GM19372 (cell line): ENCODE measurements at regions not wholly inside any gene's neighbourhood (a gene's known extent, or its start where the extent isn't known, plus 50 kb on each side); places are given as distances from the start of the nearest gene placed in this dataset.
"Not testable (repeated sequence)": the region's sequence is repeated elsewhere in the genome, so short reads cannot be mapped to it uniquely, and the experiment has no call there.

Experiments
- ATAC-seq: cut with Tn5 transposase; IDR thresholded peaks from one replicate; pipeline ENCODE4 v1.9.1; 2021; ENCODE audit warnings: mild to moderate bottlenecking, low read depth, moderate library complexity; ENCODE audit not compliant: unreplicated experiment

DNA sequence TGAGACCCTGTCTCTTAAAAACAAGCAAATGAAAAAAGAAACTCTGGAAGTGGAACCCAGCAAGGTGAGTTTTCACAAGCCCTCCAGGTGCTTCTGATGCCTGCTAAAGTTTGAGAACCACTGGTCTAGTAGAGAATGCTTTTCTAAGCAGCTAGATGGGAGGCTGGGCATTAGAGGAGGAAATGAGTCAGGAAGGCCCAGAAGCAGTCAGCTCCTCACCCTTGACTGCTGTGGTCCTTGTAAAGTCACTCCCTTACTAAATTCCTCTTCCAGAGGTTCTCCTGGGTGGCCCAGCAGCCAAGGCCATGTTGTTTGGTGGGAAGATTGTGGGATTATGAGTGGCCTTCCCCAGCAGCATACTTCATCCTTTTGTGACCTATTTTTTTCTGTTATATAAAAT, 52.0 kb upstream of the FYN start:
- no peak for ATAC-seq

DNA sequence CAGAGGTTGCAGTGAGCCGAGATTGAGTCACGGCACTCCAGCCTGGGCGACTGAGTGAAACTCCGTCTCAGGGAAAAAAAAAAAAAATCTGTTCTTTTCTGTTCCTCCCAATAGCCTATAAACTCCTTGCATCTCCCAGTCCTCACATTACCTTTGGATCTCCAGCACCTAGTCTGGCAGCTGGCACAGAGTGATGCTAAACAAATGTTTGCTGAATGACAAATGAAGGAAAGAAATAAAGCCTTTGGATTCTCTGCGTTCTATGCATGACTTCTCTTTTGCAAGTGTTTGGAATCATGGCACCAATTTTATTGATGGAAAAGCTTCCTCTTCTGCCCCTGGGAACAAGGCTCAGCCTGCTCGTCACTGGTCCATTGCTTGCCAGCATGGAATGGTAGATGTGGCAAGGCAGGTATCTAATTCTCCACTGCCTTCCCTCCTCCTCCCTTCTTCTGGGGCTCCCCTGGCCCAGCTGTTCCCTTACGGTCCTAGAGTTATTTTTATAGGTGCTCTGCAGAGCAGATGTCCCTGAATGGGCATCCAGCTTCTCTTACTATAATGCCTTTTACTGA, 53.6 kb upstream of the FYN start:
- no peak for ATAC-seq

DNA sequence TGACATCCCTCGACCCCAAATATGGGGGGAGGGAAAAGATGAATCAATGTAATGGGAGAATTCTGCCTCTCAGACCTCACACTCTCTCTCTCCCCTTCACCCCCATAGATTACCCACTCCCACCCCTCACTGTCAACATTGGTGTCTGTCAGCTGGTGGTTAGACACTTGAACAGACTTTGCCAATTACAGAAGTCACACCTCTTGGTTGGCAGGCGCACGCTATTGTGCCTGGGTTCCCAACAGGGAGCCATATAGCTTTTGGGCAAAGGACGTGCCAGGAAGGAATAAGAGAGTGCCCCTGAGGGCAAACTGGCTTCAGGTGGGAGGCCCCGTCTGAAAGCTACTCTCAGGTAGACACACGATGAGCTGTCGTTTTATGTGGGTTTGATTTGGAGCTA, 54.1 kb upstream of the FYN start:
- ATAC-seq, result no peak

DNA sequence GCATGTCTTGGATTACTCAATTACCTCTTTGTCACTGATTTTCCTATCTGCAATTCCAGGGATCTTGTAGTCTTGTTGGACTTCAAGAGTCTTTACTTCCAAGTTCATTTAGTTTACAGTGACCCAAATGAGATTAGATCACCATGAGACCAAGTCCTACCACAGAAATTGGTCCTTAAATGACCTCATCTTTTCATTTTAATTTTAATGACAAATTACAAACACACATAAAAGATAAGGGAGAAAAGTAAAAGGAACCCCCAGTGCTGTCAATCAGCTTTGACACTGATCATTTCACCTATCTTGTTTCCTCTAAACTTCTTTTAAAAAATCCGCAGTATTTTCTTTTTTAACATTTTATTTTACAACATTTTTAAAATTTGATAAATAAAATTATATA, 54.9 kb upstream of the FYN start:
- no peak for ATAC-seq

DNA sequence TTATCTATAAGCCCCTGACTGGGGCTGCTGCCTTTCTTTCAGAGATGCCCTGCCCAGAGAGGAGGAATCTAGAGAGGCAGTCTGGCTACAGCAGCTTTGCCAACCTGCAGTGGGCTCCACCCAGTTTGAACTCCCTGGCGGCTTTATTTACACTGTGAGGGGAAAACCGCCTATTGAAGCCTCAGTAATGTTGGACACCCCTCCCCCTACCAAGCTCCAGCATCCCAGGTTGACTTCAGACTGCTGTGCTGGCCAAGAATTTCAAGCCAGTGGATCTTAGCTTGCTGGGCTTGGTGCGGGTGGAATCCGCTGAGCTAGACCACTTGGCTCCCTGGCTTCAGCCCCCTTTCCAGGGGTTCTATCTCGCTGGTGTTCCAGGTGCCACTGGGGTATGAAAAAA, 61.4 kb upstream of the FYN start:
- ATAC-seq, result not testable (repeated sequence)

DNA sequence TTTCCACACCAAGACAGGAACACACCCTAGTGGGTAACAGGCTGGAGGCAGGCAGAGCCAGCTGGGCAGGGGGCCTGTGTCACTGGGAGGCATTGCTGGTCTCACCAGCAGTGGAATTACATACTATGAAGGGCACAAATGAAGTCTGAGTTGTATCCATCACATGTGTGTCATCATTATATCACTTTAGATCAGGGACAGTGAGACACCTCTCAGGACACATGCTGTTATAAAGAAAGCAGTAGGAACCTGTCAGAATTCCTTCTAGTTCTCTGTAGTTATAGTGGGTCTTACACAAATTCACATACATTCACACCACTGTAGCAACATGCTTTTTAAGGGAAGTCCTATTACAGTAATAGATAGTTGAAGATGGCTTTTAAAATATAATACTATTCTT, 63.5 kb upstream of the FYN start:
- ATAC-seq, result no peak

DNA sequence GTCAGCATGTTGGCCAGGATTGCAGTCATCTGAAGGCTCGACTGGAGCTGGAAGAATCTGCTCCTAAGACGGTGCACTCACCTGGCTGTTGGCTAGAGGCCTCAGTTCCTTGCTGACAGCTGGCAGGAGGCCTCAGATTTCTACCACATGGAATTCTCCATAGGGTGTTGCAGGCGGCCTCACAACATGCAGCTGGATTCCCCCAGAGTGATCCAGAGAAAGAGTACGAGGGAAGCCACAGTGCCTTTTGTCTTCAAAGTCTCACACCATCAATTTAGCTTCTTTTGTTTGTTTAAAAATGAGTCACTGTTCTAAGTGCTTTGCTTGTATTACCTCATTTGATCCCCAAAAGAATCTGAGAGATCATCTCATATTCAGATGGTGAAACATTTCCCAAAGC, 65.5 kb upstream of the FYN start:
- ATAC-seq, result no peak

DNA sequence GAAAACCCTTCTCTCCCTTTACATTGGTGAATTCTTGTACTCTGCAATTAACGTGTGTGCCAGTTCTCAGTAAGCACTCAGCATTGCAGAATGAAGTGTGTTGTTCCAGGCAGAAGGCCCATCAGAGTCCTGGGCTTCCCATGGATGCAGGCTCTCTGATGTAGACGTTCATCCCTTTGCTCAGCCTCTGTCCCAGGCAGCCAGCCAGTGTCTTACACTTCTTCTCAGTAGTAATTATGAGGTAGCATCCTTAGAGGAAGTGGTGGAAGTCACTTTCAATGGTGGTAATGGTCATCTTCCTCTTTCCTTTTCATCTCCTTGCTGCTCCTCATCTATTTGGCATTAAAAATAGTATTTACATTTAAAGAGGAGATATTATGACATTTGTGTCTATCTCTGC, 66.7 kb upstream of the FYN start:
- no peak for ATAC-seq

DNA sequence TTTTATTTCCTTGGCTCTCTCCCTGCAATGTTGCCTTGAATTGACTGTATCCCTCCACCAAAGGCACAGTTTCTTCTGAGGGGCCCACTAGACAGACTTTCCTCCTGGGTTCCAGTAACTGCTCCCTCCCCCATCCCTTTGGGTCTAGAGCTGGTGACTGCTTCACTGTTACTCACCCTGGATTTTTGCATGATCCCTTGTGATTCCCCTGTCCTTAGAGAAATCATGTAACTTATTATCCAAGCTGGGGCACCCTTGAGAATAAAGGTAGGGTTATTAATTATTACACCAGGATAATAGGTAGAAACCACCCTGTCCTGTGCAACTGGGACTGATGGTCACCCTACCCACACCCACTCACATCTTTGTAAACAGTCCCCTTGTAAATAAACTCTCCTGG, 67.5 kb upstream of the FYN start:
- no peak for ATAC-seq

DNA sequence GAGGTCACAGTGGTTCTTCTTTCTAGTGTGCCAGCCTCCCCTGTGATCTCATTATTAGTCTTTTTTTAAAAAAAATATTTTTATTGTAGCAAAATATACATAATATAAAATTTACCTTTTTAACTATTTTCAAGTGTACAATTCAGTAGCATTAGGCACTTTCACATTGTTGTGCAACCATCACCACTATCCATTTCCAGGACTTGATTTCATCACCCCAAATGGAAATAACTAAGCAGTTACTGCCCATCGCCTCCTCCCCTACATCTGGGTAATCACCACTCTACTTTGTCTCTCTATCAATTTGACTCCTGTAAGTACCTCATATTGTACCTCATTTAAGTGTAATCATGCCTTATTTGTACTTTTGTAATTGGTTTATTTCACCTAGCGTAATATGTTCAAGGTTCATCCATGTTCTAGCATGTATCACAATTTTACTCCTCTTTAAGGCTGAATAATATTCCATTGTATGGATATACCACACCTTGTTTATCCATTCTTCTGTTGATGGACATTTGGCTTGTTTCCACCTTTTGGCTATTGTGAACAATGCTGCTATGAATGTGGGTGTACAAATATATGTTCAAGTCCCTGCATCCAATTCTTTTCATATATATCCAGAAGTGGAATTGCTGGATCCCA, 68.6 kb upstream of the FYN start:
- no peak for ATAC-seq

DNA sequence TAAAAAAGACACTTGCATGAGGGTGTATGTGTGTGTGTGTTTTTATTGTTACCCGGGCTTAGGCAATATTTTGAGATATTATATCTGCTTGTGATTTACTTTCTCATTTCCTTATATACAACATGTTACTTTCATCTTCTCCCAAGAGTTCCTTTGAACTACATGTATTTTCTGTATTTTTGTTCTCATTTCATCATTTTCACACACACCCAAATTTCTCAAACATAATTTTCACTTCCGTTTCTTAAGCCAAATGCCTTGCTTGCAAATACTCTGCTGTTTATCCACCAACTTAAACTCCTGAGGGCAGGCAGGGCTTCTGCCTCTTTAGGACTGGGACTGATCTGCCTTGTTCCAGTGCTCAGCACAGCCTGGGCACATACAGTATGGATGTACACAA, 69.3 kb upstream of the FYN start:
- no peak for ATAC-seq

DNA sequence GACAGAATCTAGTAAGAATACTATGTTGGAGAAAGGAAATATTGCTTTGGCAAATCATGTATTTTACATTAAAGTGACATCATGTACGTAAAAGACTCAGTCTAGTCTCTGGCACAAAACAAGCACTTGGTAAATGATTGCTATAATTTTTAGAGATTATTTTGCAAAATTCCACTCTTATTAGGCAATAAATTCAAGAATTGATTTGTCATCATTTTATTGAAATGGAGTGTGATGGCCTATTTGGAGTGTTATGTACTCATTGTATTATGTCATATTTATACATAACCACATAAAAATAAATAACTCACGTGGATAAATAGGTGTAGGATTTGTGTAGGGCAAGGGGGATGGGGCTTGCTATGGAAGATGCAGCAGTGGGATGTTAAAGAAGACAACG, 70.0 kb upstream of the FYN start:
- ATAC-seq, result no peak

DNA sequence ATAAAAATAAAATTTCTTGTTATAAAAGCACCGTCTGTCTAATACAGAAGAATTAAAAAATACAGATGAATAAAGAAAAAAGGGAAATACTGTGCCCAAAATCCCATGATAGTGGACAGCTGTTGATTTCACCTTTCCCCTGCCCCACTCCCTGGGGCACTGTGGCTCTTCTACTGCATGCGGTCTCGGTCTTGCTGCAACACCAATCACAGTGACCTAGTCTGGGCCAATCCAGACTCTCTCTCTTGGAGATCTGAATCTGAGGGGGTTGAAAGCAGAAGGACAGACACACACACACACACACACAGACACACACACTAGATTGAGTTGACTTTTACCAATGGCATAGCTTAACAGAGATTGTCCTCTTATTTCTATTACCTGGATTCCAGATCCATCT, 70.5 kb upstream of the FYN start:
- ATAC-seq, result no peak

DNA sequence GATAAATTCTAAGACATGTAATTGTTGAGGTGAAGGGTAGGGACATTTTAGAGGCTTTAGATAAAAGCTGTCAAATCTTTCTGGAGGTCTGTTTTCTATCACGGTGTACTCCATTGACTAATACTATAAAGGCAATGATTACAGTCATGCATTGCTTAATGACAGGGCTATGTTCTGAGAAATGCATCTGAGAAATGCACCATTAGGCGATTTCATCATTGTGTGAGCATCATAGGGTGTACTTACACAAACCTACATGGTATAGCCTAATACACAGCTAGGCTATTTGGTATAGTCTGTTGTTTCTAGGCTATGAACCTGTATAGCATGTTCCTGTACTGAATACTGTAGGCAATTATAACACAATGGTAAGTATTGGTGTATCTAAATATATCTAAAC, 71.3 kb upstream of the FYN start:
- ATAC-seq, result no peak

DNA sequence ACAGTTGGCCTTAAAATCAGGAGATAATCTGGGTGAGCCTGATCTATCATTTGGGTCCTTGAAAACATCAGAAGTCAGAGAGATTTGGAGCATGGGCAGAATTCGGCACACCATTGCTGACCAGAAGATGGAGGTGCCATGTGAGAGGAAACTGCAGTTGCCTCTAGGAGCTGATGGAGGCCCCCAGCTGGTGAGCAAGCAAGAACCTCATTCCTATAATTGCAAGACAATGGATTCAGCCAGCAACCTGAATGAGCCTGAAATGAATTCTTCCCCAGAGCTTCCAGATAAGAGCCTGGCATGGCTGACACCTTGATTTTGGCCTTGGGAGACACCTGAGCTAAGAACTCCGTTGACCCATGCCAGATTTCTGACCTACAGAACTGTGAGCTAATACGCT, 76.3 kb upstream of the FYN start:
- no peak for ATAC-seq

DNA sequence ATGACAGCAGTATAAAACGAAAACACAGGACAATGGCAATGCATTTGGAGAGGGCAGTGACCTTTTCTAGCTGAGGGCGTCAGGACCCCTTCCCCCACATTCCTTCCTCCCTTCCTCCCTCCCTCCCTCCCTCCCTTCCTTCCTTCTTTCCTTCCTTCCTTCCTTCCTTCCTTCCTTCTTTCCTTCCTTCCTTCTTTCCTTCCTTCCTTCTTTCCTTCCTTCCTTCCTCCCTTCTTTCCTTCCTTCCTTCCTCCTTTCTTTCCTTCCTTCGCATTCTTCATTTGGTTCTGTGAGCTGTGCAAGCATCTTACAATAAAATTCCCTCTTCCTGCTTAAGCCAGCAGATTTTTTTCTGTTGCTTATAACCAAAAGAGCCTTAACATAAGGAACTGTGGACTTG, 76.7 kb upstream of the FYN start:
- not testable (repeated sequence) for ATAC-seq

DNA sequence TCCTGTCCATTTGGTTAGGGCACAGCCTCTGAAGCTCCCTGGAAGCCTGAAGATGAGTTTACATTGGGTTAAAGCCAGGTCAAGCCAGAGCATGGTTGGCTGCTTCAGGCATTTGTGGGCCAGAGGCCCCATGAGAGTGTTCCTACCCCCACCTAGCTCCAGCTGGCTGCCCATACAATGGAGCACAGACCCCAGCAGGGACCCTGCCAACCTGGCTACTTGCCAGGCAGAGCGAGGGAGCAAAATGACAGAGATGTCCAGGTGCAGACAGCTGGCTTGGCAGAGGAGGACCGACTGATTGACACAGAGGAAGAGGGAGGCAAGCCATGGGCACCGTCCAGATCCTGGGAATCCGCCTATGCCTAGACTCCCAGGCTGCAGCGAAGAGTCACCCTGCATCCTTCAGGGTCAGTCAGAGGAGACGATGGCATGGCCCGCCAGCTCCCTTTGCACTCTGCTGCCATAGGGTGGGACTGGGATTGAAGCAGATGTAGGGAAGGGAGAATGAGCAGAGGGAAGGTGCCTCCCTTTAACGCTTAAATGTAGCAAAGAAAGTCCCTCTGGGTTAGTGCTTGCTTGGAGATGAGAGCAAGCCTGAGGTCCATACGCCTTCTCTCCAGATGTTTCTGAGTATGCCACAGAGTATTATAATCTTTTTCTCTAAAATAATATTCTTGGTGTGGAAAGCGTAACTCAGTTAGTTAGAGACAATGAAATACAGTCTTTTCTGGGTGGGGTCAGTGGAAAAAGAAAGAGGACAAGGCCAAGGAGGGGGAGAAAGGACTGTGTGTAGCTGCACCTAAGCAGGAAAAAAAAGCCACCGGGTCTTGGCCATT, 77.6 kb upstream of the FYN start:
- ATAC-seq, result no peak

DNA sequence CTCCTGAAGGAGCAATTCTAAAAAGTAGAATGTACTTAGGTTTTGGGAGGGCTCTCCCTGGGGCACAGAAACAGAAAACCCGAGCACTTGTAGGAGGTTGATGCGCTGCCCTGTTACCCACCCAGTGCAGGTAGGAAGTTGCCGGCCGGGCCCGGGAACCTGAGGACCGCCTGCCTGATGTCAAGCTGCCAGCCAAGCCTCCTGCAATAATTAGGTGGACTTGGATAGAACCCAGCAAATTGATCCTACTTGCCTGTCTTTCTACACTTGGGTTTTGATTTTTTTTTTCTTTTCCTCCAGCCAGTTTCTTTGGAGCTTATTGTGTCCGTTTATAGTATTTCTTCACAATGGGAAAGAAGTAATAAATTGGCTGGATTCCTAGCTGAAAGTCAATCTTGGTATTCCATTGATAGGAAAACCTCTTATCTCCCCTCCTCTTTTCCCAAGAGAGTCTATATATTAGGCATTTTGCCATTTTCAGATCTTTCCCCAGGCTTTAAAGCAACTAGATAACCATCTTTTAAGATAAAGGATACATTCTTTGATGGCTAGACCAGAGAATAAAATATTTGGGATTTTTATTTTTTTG, 78.3 kb upstream of the FYN start:
- ATAC-seq, result no peak

DNA sequence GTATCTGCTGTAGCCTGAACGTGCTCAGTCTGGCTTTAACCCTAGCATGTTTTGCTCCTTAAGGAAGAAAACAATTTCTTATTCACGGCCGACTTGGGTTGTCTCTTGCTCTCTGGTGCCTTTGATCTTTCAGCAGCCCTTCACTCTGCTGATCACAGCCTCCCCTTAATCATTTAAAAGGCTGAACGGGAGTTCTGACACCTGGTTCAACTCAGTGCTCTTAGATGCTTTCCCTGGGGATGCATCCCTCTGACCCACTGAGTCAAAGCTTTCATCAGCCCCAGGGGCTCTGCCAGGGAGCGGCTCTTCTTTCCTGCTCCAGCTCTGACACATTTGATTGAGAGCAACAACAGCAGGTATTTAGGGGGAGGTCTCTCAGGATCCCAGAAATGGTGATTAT, 79.0 kb upstream of the FYN start:
- no peak for ATAC-seq

DNA sequence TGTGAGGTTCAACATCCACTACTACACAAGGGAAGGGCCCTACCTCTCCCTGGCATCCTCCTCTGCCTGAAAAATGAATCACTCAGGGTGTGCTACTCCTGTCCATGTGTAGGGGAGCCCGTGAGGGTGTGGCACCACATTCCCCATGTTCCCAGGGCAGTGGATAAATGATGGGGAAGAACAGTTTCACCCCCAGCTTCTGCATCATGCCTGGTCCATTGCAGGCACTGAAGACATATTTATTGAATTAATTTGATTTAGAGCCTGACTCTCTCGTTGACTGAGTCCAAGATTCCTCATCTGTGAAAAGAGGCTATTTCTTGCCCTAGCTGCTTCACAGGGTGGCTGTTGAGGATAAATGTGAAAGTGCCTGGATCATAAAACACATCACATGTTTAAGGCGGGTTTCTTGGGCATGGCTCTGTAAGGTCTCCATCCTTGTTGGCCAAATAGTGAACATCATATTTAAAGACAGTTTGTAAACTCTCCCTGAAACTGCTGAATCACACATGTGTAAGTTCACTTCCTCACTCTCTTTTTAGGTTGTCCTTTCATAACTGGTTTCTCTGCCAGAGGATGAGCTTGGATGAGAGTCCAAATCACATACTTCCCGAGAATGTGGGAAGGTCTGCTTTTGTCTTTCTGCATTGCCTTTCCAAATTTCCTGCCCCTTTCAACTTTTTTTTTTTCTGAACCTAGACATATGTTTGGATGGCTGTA, 79.7 kb upstream of the FYN start:
- ATAC-seq, result no peak

DNA sequence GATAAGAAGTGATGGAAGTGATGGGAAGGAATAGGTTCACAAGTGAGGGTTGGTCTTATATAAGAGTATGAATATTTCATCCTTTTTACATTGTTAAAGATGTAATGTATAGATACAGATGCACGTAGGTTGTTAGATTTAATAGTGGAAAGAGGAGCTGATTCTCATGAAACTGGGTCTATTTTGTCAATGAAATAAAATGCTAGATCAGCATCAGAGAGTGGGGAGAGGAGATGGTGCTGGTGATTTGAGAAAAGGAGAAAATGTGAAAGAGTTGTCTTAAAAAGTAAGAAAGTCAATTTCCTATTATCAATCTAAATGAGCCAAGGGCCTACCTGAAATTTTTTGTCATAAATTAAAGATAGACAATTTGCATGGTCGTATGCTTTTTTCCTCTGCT, 82.8 kb upstream of the FYN start:
- ATAC-seq, result no peak
